ENCODE measurements at regions not wholly inside any gene's neighbourhood (a gene's known extent, or its start where the extent isn't known, plus 50 kb on each side); places are given as distances from the start of the nearest gene placed in this dataset.

DNA sequence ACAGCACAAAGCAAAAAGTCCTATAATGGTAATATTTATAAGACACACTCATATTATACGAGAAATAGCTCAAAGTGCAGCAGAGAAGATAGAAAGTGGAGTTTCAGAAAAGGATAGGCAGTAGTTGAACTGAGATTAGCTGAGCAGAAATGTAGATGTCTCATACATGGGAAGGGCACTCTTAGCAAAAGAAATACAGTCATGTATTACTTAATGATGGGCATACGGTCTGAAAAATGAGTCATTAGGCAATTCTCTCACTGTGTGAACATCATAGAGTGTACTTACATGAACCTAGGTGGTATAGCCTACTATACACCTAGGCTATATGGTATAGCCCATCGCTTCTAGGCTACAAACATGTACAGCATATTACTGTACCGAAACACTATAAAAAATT is 671.3 kb downstream of the RPS29 start:
- TF ChIP-seq, protein P1, sequence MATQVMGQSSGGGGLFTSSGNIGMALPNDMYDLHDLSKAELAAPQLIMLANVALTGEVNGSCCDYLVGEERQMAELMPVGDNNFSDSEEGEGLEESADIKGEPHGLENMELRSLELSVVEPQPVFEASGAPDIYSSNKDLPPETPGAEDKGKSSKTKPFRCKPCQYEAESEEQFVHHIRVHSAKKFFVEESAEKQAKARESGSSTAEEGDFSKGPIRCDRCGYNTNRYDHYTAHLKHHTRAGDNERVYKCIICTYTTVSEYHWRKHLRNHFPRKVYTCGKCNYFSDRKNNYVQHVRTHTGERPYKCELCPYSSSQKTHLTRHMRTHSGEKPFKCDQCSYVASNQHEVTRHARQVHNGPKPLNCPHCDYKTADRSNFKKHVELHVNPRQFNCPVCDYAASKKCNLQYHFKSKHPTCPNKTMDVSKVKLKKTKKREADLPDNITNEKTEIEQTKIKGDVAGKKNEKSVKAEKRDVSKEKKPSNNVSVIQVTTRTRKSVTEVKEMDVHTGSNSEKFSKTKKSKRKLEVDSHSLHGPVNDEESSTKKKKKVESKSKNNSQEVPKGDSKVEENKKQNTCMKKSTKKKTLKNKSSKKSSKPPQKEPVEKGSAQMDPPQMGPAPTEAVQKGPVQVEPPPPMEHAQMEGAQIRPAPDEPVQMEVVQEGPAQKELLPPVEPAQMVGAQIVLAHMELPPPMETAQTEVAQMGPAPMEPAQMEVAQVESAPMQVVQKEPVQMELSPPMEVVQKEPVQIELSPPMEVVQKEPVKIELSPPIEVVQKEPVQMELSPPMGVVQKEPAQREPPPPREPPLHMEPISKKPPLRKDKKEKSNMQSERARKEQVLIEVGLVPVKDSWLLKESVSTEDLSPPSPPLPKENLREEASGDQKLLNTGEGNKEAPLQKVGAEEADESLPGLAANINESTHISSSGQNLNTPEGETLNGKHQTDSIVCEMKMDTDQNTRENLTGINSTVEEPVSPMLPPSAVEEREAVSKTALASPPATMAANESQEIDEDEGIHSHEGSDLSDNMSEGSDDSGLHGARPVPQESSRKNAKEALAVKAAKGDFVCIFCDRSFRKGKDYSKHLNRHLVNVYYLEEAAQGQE (IDR thresholded peaks at IDR 0.05; ENCODE audit: low read depth), result no peak
- TF ChIP-seq RAD21 (IDR thresholded peaks at IDR 0.05; ENCODE audit: low read depth) (no peak), POLR2A (IDR thresholded peaks at IDR 0.05; ENCODE audit: borderline replicate concordance, extremely low read depth, insufficient read depth, insufficient read length) (no peak)
- TF ChIP-seq, protein P2, sequence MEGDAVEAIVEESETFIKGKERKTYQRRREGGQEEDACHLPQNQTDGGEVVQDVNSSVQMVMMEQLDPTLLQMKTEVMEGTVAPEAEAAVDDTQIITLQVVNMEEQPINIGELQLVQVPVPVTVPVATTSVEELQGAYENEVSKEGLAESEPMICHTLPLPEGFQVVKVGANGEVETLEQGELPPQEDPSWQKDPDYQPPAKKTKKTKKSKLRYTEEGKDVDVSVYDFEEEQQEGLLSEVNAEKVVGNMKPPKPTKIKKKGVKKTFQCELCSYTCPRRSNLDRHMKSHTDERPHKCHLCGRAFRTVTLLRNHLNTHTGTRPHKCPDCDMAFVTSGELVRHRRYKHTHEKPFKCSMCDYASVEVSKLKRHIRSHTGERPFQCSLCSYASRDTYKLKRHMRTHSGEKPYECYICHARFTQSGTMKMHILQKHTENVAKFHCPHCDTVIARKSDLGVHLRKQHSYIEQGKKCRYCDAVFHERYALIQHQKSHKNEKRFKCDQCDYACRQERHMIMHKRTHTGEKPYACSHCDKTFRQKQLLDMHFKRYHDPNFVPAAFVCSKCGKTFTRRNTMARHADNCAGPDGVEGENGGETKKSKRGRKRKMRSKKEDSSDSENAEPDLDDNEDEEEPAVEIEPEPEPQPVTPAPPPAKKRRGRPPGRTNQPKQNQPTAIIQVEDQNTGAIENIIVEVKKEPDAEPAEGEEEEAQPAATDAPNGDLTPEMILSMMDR (IDR thresholded peaks at IDR 0.05 in 2 of 3, conservative IDR thresholded peaks at IDR 0.05 in 1 of 3; ENCODE audit: borderline replicate concordance in 1 of 3, insufficient read depth in 1 of 3, low read depth in 2 of 3, low read length in 2 of 3), result no peak
- TF ChIP-seq, protein P3, sequence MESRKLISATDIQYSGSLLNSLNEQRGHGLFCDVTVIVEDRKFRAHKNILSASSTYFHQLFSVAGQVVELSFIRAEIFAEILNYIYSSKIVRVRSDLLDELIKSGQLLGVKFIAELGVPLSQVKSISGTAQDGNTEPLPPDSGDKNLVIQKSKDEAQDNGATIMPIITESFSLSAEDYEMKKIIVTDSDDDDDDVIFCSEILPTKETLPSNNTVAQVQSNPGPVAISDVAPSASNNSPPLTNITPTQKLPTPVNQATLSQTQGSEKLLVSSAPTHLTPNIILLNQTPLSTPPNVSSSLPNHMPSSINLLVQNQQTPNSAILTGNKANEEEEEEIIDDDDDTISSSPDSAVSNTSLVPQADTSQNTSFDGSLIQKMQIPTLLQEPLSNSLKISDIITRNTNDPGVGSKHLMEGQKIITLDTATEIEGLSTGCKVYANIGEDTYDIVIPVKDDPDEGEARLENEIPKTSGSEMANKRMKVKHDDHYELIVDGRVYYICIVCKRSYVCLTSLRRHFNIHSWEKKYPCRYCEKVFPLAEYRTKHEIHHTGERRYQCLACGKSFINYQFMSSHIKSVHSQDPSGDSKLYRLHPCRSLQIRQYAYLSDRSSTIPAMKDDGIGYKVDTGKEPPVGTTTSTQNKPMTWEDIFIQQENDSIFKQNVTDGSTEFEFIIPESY (IDR thresholded peaks at IDR 0.05; ENCODE audit: extremely low read depth, insufficient replicate concordance, low read length), result no peak
